ENCODE measurements at regions not wholly inside any gene's neighbourhood (a gene's known extent, or its start where the extent isn't known, plus 50 kb on each side); places are given as distances from the start of the nearest gene placed in this dataset.
"Not testable (repeated sequence)": the region's sequence is repeated elsewhere in the genome, so short reads cannot be mapped to it uniquely, and the experiment has no call there.

GRCh38 chr1:146389178-146389577 is 160.4 kb upstream of the NOTCH2NLA start:
- TF ChIP-seq CTCF, POLR2AphosphoS5, EP300 (IDR thresholded peaks at IDR 0.05): not testable (repeated sequence)

Measured in upper lobe of left lung (tissue), 4 donors.